Neural progenitor cell (in vitro differentiated cells): ENCODE measurements at regions not wholly inside any gene's neighbourhood (a gene's known extent, or its start where the extent isn't known, plus 50 kb on each side); places are given as distances from the start of the nearest gene placed in this dataset.

ENCODE experiments used
- DNase-seq: peaks from one replicate; pipeline ENCODE4 v3.0.0-alpha.2; 2016; ENCODE audit warnings: low spot score
- H2AFZ ChIP-seq: fragments of 200-600 bp; sonication (generic); replicated peaks from 2 replicates; pipeline ENCODE4 v1.6.1; 2016; ENCODE audit warnings: antibody characterized with exemption
- H3F3A ChIP-seq: fragments of 200-600 bp; sonication (generic); 2 replicates; pipeline ENCODE4 v1.6.1; 2016; ENCODE audit warnings: antibody characterized with exemption, low read depth
- H3K27ac ChIP-seq: fragments of 200-600 bp; sonication (generic); 2 replicates; pipeline ENCODE4 v1.5.1; 2016; ENCODE audit warnings: mild to moderate bottlenecking
- H3K27me3 ChIP-seq: fragments of 200-600 bp; sonication (generic); 2 replicates; pipeline ENCODE4 v1.6.1; 2016; ENCODE audit warnings: mild to moderate bottlenecking, moderate library complexity
- H3K36me3 ChIP-seq: fragments of 200-600 bp; sonication (generic); 2 replicates; pipeline ENCODE4 v1.5.1; 2016
- H3K4me1 ChIP-seq: fragments of 200-600 bp; sonication (generic); 2 replicates; pipeline ENCODE4 v1.6.1; 2016; ENCODE audit warnings: mixed run types
- H3K4me2 ChIP-seq: fragments of 200-600 bp; sonication (generic); 2 replicates; pipeline ENCODE4 v1.6.1; 2016
- H3K4me3 ChIP-seq: fragments of 200-600 bp; sonication (generic); 2 replicates; pipeline ENCODE4 v1.5.1; 2016
- H3K79me2 ChIP-seq: fragments of 200-600 bp; sonication (generic); 2 replicates; pipeline ENCODE4 v1.6.1; 2016; ENCODE audit warnings: low read depth
- H3K9ac ChIP-seq: fragments of 200-600 bp; sonication (generic); 2 replicates; pipeline ENCODE4 v1.6.1; 2016
- H3K9me3 ChIP-seq: fragments of 200-600 bp; sonication (generic); 2 replicates; pipeline ENCODE4 v1.5.1; 2016; ENCODE audit warnings: low read depth
- H4K20me1 ChIP-seq: fragments of 200-600 bp; sonication (generic); 2 replicates; pipeline ENCODE4 v1.6.1; 2016; ENCODE audit warnings: low read depth
- H3K27ac Mint-ChIP-seq: 3 replicates; pipeline ENCODE4 v1.8.0; 2021; ENCODE audit warnings: mixed read lengths
- H3K27me3 Mint-ChIP-seq: 2 replicates; pipeline ENCODE4 v1.8.0; 2022; ENCODE audit warnings: low read depth, mild to moderate bottlenecking, inconsistent platforms, moderate library complexity, mixed read lengths; ENCODE audit not compliant: insufficient read depth
- H3K36me3 Mint-ChIP-seq: 3 replicates; pipeline ENCODE4 v1.8.0; 2021; ENCODE audit warnings: mixed read lengths
- H3K4me1 Mint-ChIP-seq: 3 replicates; pipeline ENCODE4 v1.8.0; 2021; ENCODE audit warnings: mixed read lengths
- H3K4me3 Mint-ChIP-seq: 3 replicates; pipeline ENCODE4 v1.8.0; 2021; ENCODE audit warnings: mild to moderate bottlenecking, moderate library complexity, mixed read lengths
- H3K9me3 Mint-ChIP-seq: 3 replicates; pipeline ENCODE4 v1.8.0; 2020; ENCODE audit warnings: mixed read lengths
- EZH2 ChIP-seq: fragments of 200-600 bp; sonication (generic); IDR thresholded peaks from 2 replicates; pipeline ENCODE4 v1.6.1; 2017; ENCODE audit warnings: antibody characterized with exemption, mild to moderate bottlenecking, moderate library complexity
- EZH2phosphoT487 ChIP-seq: fragments of 200-600 bp; sonication (generic); IDR thresholded peaks from 2 replicates; pipeline ENCODE4 v1.6.1; 2017; ENCODE audit warnings: antibody characterized with exemption
- TF ChIP-seq, protein P1 (sequence below): fragments of 200-600 bp; sonication (generic); IDR thresholded peaks from 2 replicates; pipeline ENCODE4 v1.5.1; 2017; ENCODE audit warnings: antibody characterized with exemption, mild to moderate bottlenecking

GRCh38 chr6:65996096-65996495 is 289.1 kb upstream of the EYS start:
- H3K9ac ChIP-seq = no peak overlapping the region
- H3K27me3 Mint-ChIP-seq = no peaks in the 10 kb centered on the region
- no peak for DNase-seq
- H3K27me3 ChIP-seq = no peaks in the 10 kb centered on the region
- no peaks in the 10 kb centered on the region for H3K36me3 Mint-ChIP-seq
- no peaks in the 10 kb centered on the region for H3K4me1 ChIP-seq
- H3K4me2 ChIP-seq = no peak overlapping the region
- H3K4me1 Mint-ChIP-seq = no peaks in the 10 kb centered on the region
- no peak overlapping the region for H3K4me3 Mint-ChIP-seq
- H2AFZ ChIP-seq = no peak overlapping the region
- H3K27ac Mint-ChIP-seq = no peak overlapping the region
- no peaks in the 10 kb centered on the region for H3K36me3 ChIP-seq
- H3F3A ChIP-seq = no peaks in the 10 kb centered on the region
- H3K79me2 ChIP-seq = no peaks in the 10 kb centered on the region
- H3K9me3 ChIP-seq = no peaks in the 10 kb centered on the region
- H3K4me3 ChIP-seq = no peak overlapping the region
- TF ChIP-seq, protein P1, sequence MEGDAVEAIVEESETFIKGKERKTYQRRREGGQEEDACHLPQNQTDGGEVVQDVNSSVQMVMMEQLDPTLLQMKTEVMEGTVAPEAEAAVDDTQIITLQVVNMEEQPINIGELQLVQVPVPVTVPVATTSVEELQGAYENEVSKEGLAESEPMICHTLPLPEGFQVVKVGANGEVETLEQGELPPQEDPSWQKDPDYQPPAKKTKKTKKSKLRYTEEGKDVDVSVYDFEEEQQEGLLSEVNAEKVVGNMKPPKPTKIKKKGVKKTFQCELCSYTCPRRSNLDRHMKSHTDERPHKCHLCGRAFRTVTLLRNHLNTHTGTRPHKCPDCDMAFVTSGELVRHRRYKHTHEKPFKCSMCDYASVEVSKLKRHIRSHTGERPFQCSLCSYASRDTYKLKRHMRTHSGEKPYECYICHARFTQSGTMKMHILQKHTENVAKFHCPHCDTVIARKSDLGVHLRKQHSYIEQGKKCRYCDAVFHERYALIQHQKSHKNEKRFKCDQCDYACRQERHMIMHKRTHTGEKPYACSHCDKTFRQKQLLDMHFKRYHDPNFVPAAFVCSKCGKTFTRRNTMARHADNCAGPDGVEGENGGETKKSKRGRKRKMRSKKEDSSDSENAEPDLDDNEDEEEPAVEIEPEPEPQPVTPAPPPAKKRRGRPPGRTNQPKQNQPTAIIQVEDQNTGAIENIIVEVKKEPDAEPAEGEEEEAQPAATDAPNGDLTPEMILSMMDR = no peak
- no peak for TF ChIP-seq EZH2
- TF ChIP-seq EZH2phosphoT487 = no peak
- no peak overlapping the region for H3K27ac ChIP-seq
- peaks cover 2% of the 10 kb centered on the region for H3K9me3 Mint-ChIP-seq
- H4K20me1 ChIP-seq = no peaks in the 10 kb centered on the region

GRCh38 chr6:65989676-65990075 is 282.6 kb upstream of the EYS start:
- TF ChIP-seq, protein P1 = no peak
- no peak for TF ChIP-seq EZH2phosphoT487
- Mint-ChIP-seq H3K27ac (no peak overlapping the region), H3K9me3 (no peaks in the 10 kb centered on the region), H3K36me3 (no peaks in the 10 kb centered on the region), H3K27me3 (no peaks in the 10 kb centered on the region), H3K4me1 (no peaks in the 10 kb centered on the region), H3K4me3 (no peak overlapping the region)
- H3K4me2 ChIP-seq = no peak overlapping the region
- H3K79me2 ChIP-seq = no peaks in the 10 kb centered on the region
- no peak overlapping the region for H3K27ac ChIP-seq
- no peaks in the 10 kb centered on the region for H3F3A ChIP-seq
- peak overlapping the region; percentile 10 for H2AFZ ChIP-seq
- no peaks in the 10 kb centered on the region for H3K27me3 ChIP-seq
- no peaks in the 10 kb centered on the region for H3K4me1 ChIP-seq
- no peaks in the 10 kb centered on the region for H4K20me1 ChIP-seq
- H3K36me3 ChIP-seq = no peaks in the 10 kb centered on the region
- H3K4me3 ChIP-seq = no peak overlapping the region
- H3K9ac ChIP-seq = no peak overlapping the region
- H3K9me3 ChIP-seq = no peaks in the 10 kb centered on the region
- no peak for DNase-seq

GRCh38 chr6:65988006-65988405 is 281.0 kb upstream of the EYS start:
- Mint-ChIP-seq H3K4me3 (no peak overlapping the region), H3K27me3 (peaks cover 2% of the 10 kb centered on the region), H3K36me3 (no peaks in the 10 kb centered on the region), H3K9me3 (no peaks in the 10 kb centered on the region), H3K27ac (no peak overlapping the region), H3K4me1 (no peaks in the 10 kb centered on the region)
- Histone ChIP-seq H3K79me2 (no peaks in the 10 kb centered on the region), H3K36me3 (no peaks in the 10 kb centered on the region), H3K9me3 (no peaks in the 10 kb centered on the region), H3K27me3 (no peaks in the 10 kb centered on the region), H3K9ac (no peak overlapping the region), H4K20me1 (no peaks in the 10 kb centered on the region), H3K27ac (no peak overlapping the region), H3K4me2 (no peak overlapping the region), H3K4me3 (no peak overlapping the region), H3K4me1 (no peaks in the 10 kb centered on the region), H2AFZ (no peak overlapping the region), H3F3A (no peaks in the 10 kb centered on the region)
- DNase-seq = no peak
- no peak for TF ChIP-seq EZH2phosphoT487
- TF ChIP-seq EZH2 = no peak
- TF ChIP-seq, protein P1 = no peak

GRCh38 chr6:65984089-65984488 is 277.1 kb upstream of the EYS start:
- Mint-ChIP-seq H3K27ac (no peak overlapping the region), H3K27me3 (peaks cover 2% of the 10 kb centered on the region), H3K9me3 (no peaks in the 10 kb centered on the region), H3K4me3 (no peak overlapping the region), H3K36me3 (no peaks in the 10 kb centered on the region), H3K4me1 (no peaks in the 10 kb centered on the region)
- no peak for DNase-seq
- Histone ChIP-seq H3K4me2 (no peak overlapping the region), H3K36me3 (no peaks in the 10 kb centered on the region), H2AFZ (no peak overlapping the region), H3K9ac (no peak overlapping the region), H3K4me1 (no peaks in the 10 kb centered on the region), H3K27me3 (no peaks in the 10 kb centered on the region), H3K27ac (no peak overlapping the region), H3F3A (no peaks in the 10 kb centered on the region), H3K4me3 (no peak overlapping the region), H3K79me2 (no peaks in the 10 kb centered on the region), H4K20me1 (no peaks in the 10 kb centered on the region), H3K9me3 (no peaks in the 10 kb centered on the region)
- TF ChIP-seq, protein P1 = no peak
